NCI-H748 (cell line): ENCODE measurements at regions not wholly inside any gene's neighbourhood (a gene's known extent, or its start where the extent isn't known, plus 50 kb on each side); places are given as distances from the start of the nearest gene placed in this dataset.

Source experiments
- DNase-seq: peaks from one replicate; lab custom pipeline; 2025; ENCODE audit not compliant: unreplicated experiment; lab: John Stamatoyannopoulos, UW

GRCh38 chr4:155616117-155616516, 50.5 kb upstream of the GUCY1A1 start:
- no peak for DNase-seq

GRCh38 chr4:155615081-155615887, 51.4 kb upstream of the GUCY1A1 start:
- DNase-seq, result no peak

- DNase-seq, result no peak
Observed at GRCh38 chr4:155614111-155614762, 52.4 kb upstream of the GUCY1A1 start.

- DNase-seq, result no peak
Observed at GRCh38 chr4:155612074-155612473, 54.6 kb upstream of the GUCY1A1 start.

DNA sequence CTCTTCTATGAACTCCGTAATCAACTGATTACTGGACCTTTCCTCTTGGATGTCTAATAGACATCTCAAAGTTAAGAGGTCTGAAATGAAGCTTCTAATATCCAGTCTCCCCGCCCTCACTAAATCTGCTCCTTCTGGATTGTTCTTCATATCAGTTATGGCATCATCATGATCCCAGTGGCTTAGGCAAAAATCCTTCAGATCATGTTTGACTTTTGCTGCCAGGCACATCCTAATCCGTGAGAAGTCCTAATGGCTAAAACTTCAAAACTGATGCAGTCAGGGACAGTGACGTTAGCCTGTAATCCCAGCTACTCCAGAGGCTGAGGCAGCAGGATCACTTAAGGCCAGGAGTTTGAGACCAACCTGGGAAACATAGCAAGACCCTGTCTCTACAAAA, 55.1 kb upstream of the GUCY1A1 start:
- no peak for DNase-seq

GRCh38 chr4:155610143-155610542, 56.5 kb upstream of the GUCY1A1 start:
- no peak for DNase-seq

- DNase-seq, result no peak
Observed at GRCh38 chr4:155609455-155610059, 57.1 kb upstream of the GUCY1A1 start.

GRCh38 chr4:155608225-155608885, 58.3 kb upstream of the GUCY1A1 start:
- no peak for DNase-seq

DNA sequence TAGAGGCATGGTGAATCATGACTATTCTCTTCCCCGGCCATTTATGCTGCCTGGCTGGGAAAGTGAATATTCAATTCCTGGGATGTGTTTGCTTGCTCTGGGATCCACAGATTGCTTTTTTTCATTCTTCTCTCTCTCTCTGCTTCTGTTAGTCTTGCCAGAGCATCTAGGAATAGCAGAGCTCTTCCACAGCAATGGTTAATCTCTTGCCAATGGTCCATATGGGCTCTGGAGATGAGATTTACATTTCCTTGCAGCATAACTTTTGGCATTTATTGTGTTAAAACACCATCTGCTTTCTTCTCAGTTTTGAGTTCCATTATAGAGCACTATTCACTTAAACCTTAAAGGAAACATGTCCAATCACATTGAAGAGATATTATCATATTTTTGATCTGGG, 59.2 kb upstream of the GUCY1A1 start:
- DNase-seq, result no peak

GRCh38 chr4:155604718-155605626, 61.7 kb upstream of the GUCY1A1 start:
- DNase-seq, result no peak

DNA sequence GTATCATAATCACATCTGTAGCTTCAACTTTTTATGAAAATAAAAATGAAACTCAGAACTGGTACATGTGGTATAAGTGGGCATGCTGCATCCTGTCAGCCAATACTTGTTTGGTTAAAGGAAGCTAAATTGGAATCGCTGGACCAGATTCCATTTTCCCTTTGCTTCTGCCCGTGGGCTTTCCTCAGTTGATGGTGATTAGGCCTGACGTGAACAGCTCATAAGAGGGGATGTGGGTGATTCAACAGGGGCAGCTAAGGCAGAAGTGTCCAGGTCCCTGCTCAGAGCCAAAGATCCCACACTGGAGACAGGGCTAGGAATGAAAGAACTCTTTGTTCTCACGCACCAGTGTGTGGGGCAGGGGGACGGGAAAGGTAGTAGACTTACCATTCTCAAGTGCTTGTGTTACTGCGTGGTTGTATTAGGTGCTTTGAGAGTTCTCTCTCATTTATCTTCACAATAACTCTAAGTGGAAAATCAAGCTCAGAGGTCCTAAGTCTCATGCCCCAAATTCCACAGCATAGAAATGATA, 63.2 kb upstream of the GUCY1A1 start:
- no peak for DNase-seq

- DNase-seq, result no peak
Observed at GRCh38 chr4:155602351-155603140, 64.1 kb upstream of the GUCY1A1 start.

GRCh38 chr4:155600244-155600643, 66.4 kb upstream of the GUCY1A1 start:
- no peak for DNase-seq

GRCh38 chr4:155599596-155599995, 67.1 kb upstream of the GUCY1A1 start:
- no peak for DNase-seq

- no peak for DNase-seq
Observed at GRCh38 chr4:155599085-155599484, 67.6 kb upstream of the GUCY1A1 start.

- DNase-seq, result no peak
Observed at GRCh38 chr4:155597933-155598451, 68.7 kb upstream of the GUCY1A1 start.

- no peak for DNase-seq
Observed at GRCh38 chr4:155597281-155597680, 69.4 kb upstream of the GUCY1A1 start.

DNA sequence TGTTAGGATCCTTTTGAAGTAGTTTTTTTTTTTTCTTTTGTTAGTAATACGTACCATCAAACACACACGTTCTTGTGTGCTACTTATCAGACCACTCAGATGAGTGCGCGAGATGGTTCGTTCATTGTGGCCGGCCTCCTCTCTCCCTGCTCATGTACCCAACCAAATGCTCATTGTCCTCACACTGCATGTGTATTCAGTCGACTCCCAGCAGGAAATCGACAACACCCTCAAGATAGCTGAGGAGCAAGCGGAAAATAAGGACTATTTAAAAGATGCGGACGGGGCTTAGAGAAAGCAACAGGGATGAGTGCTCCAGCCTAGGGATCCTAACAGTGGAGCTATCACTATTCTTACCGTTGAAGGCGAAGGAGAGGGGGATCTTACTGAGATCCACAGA, 72.9 kb upstream of the GUCY1A1 start:
- no peak for DNase-seq

- no peak for DNase-seq
Observed at GRCh38 chr4:155592938-155593297, 73.7 kb upstream of the GUCY1A1 start.
